Progenitor cell of endocrine pancreas (in vitro differentiated cells): ENCODE measurements at regions not wholly inside any gene's neighbourhood (a gene's known extent, or its start where the extent isn't known, plus 50 kb on each side); places are given as distances from the start of the nearest gene placed in this dataset.

Source experiments
- DNase-seq: peaks from one replicate; pipeline ENCODE4 v3.0.0; 2021; ENCODE audit warnings: low spot score; ENCODE audit not compliant: unreplicated experiment
- H3K27ac Mint-ChIP-seq: 2 replicates; pipeline ENCODE4 v1.8.0; 2021; ENCODE audit warnings: mild to moderate bottlenecking, moderate library complexity, mixed read lengths
- H3K27me3 Mint-ChIP-seq: 2 replicates; pipeline ENCODE4 v1.8.0; 2021; ENCODE audit warnings: mixed read lengths
- H3K36me3 Mint-ChIP-seq: 2 replicates; pipeline ENCODE4 v1.8.0; 2022; ENCODE audit warnings: mixed read lengths; ENCODE audit not compliant: insufficient read depth
- H3K4me1 Mint-ChIP-seq: 2 replicates; pipeline ENCODE4 v1.8.0; 2021; ENCODE audit warnings: low read depth, mixed read lengths
- H3K4me3 Mint-ChIP-seq: 2 replicates; pipeline ENCODE4 v1.8.0; 2021; ENCODE audit warnings: low read depth, mild to moderate bottlenecking, moderate library complexity, mixed read lengths
- H3K9me3 Mint-ChIP-seq: 2 replicates; pipeline ENCODE4 v1.8.0; 2021; ENCODE audit warnings: low read depth, mixed read lengths
- CTCF ChIP-seq: fragments of 200-600 bp; sonication (generic); IDR thresholded peaks from one replicate; pipeline ENCODE4 v1.5.0; 2021; ENCODE audit warnings: antibody characterized with exemption, mild to moderate bottlenecking; ENCODE audit not compliant: unreplicated experiment

- H3K4me1 Mint-ChIP-seq, result no peaks in the 10 kb centered on the region
- no peak for TF ChIP-seq CTCF
- no peak for DNase-seq
- H3K4me3 Mint-ChIP-seq, result no peak overlapping the region
- H3K36me3 Mint-ChIP-seq, result no peaks in the 10 kb centered on the region
- no peaks in the 10 kb centered on the region for H3K27me3 Mint-ChIP-seq
- H3K9me3 Mint-ChIP-seq, result peaks cover 3% of the 10 kb centered on the region
- H3K27ac Mint-ChIP-seq, result no peak overlapping the region
Measured at GRCh38 chr13:85247780-85248179, 551.4 kb downstream of the SLITRK6 start.

- Mint-ChIP-seq H3K36me3 (no peaks in the 10 kb centered on the region), H3K4me3 (no peak overlapping the region), H3K27me3 (no peaks in the 10 kb centered on the region), H3K27ac (no peak overlapping the region), H3K9me3 (peaks cover 3% of the 10 kb centered on the region), H3K4me1 (no peaks in the 10 kb centered on the region)
- no peak for DNase-seq
- TF ChIP-seq CTCF, result no peak
Measured at GRCh38 chr13:85243831-85244230, 555.4 kb downstream of the SLITRK6 start.

GRCh38 chr13:85241060-85241459, 558.2 kb downstream of the SLITRK6 start:
- no peak for DNase-seq
- no peak for TF ChIP-seq CTCF
- no peaks in the 10 kb centered on the region for H3K27me3 Mint-ChIP-seq
- peak overlapping the region; percentile 59 for H3K27ac Mint-ChIP-seq
- peaks cover 3% of the 10 kb centered on the region for H3K9me3 Mint-ChIP-seq
- H3K4me1 Mint-ChIP-seq, result no peaks in the 10 kb centered on the region
- H3K4me3 Mint-ChIP-seq, result no peak overlapping the region
- H3K36me3 Mint-ChIP-seq, result no peaks in the 10 kb centered on the region

GRCh38 chr13:85236413-85236812, 562.8 kb downstream of the SLITRK6 start:
- Mint-ChIP-seq H3K27me3 (no peaks in the 10 kb centered on the region), H3K9me3 (no peaks in the 10 kb centered on the region), H3K27ac (no peak overlapping the region), H3K4me1 (no peaks in the 10 kb centered on the region), H3K36me3 (no peaks in the 10 kb centered on the region), H3K4me3 (no peak overlapping the region)
- DNase-seq, result no peak
- TF ChIP-seq CTCF, result no peak

DNA sequence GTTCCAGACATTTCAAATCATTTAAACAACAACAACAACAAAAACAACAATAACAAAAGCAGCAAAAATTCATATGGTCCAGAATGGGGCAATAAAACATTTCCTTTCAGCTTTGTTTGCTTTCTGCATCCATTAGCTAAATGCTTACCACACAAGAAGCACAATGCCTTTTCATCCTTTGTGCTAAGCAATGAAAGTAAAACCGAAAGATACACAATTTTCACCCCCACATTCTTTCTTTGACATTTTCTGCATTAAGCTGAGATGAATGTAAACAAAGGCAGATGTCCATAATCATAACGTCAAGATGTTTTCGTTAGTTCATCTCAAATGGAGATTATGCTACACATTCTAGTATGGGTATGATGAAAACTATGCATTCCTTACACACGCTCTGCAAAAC, 568.5 kb downstream of the SLITRK6 start:
- Mint-ChIP-seq H3K36me3 (no peaks in the 10 kb centered on the region), H3K4me1 (no peaks in the 10 kb centered on the region), H3K9me3 (no peaks in the 10 kb centered on the region), H3K27me3 (no peaks in the 10 kb centered on the region), H3K27ac (no peak overlapping the region), H3K4me3 (no peak overlapping the region)
- no peak for TF ChIP-seq CTCF
- no peak for DNase-seq
